ENCODE measurements at regions not wholly inside any gene's neighbourhood (a gene's known extent, or its start where the extent isn't known, plus 50 kb on each side); places are given as distances from the start of the nearest gene placed in this dataset.

DNA sequence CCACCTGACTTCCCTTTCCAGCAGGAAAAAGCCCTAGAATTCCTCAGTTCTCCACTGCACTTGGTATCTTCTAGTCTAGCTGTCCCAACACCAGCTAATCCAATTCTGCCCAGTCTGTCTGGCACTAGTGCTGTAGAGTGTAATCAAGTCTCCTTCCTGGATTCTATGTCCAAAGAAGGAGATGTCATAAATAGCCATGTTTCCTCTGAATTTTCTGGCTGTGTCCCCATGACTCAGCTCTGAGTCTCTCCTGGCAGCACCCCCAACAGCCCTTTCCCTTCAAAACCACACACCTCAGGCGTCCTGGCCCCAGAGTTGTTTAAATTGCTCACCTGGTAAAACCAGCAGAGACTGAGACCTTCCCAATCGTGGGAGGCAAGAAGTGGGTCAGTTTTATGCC, 197.2 kb downstream of the GRXCR1 start:
- Histone ChIP-seq H3K9ac (no peak overlapping the region), H3K4me1 (no peaks in the 10 kb centered on the region), H3K4me3 (no peak overlapping the region)

DNA sequence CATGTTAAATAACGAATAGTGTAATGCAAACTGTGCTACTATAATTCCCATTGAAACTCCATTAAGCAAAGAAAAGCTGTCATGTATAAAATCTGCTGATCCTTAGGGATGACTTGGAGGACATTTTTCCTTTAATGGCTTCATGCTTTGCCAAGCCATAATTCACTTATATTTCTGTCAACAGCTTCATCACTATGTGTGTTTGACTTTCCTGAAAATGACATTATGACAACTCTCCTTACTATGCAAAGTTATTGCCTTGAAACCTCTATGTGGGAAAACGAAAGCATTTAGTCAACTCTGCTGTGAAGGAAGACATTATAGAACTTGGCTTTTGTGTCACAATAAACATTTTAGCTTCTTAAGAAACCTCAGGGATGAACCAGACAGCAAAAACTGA, 210.5 kb downstream of the GRXCR1 start:
- no peaks in the 10 kb centered on the region for H3K4me1 ChIP-seq
- H4K20me1 ChIP-seq, result no peaks in the 10 kb centered on the region
- no peaks in the 10 kb centered on the region for H3K9me3 ChIP-seq (replicated peaks in 1 of 11)
- H3K36me3 ChIP-seq, result no peaks in the 10 kb centered on the region
- H3K27ac ChIP-seq, result no peak overlapping the region
- H3K4me3 ChIP-seq, result no peak overlapping the region
- H3K9ac ChIP-seq, result no peak overlapping the region
- TF ChIP-seq Cebpa-rat (IDR thresholded peaks at IDR 0.05), result no peak
- H3K4me2 ChIP-seq, result no peak overlapping the region
- H3K27me3 ChIP-seq, result no peaks in the 10 kb centered on the region

More for the DNA sequence above, 197.2 kb downstream of the GRXCR1 start:
- no peaks in the 10 kb centered on the region for H4K20me1 ChIP-seq
- no peak overlapping the region for H3K27ac ChIP-seq
- H3K4me2 ChIP-seq, result no peak overlapping the region
- H3K36me3 ChIP-seq, result no peaks in the 10 kb centered on the region
- H3K27me3 ChIP-seq, result no peaks in the 10 kb centered on the region
- TF ChIP-seq Cebpa-rat (IDR thresholded peaks at IDR 0.05), result no peak
- H3K9me3 ChIP-seq (replicated peaks in 1 of 11), result 0 out of 22 replicates have a peak, but pooled peaks cover 0 to 4% (median 0%) of the 10 kb centered on the region in 11 experiments

DNA sequence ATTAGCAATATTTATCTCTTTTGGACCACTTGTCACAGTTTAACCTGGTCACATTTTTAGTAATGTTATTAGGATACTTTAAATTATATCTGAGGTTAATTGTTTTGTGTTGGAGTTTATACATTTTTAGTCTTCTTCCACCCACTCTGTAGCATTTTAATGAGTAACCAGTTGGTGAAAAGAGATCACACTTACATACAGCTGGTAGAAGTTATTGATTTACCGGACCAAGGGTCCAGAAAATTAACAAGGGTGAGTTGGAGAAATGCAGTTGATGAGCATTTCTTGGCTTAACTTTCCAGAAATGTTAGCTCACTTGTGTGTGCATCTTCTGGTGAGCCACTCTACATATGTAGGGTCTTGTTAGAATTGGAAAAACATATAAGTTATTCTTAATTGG, 219.6 kb downstream of the GRXCR1 start:
- no peaks in the 10 kb centered on the region for H4K20me1 ChIP-seq
- no peaks in the 10 kb centered on the region for H3K27me3 ChIP-seq
- H3K9ac ChIP-seq, result no peak overlapping the region
- no peaks in the 10 kb centered on the region for H3K9me3 ChIP-seq (replicated peaks in 1 of 11)
- H3K4me2 ChIP-seq, result no peak overlapping the region
- no peaks in the 10 kb centered on the region for H3K36me3 ChIP-seq
- H3K4me3 ChIP-seq, result no peak overlapping the region
- no peaks in the 10 kb centered on the region for H3K4me1 ChIP-seq
- TF ChIP-seq Cebpa-rat (IDR thresholded peaks at IDR 0.05), result no peak
- no peak overlapping the region for H3K27ac ChIP-seq

DNA sequence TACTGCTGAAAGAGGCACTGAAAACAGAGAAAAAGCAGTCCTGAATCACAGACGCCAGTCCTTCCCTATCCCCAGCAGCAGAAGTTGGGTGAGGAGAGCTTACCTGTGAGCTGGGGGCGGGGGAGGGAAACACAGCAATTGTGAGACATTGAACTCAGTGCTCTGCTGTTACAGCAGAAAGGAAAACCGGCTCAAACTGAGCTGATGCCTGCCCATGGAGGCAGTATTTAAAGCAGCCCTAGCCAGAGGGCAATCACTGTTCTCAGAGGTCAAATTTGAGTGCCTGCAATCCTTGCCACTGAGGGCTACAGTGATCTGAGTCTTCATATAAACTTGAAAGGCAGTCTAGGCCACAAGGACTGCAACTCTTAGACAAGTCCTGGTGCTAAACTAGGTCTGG, 220.7 kb downstream of the GRXCR1 start:
- Histone ChIP-seq H3K4me2 (no peak overlapping the region), H3K36me3 (no peaks in the 10 kb centered on the region)

DNA sequence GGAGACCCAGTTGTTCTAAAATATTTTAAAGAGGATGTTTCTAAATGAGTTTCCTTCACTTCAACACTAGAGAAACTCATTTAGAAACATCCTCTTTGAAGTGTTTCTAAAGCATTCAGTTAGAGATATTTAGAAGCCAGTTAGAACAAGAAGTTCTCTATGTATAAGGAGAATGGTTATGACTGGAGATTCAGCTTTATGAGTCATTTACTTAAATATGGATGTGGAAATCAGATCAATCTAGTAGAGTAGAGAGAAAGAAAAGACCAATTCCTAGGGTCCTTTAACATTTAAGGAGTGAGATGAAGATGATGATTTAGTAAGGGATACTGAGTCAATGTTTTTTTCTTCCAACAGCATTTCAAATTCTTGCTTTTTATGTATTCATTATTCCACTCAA, 234.1 kb downstream of the GRXCR1 start:
- Histone ChIP-seq H3K27me3 (no peaks in the 10 kb centered on the region), H3K4me1 (no peaks in the 10 kb centered on the region), H4K20me1 (no peaks in the 10 kb centered on the region), H3K9ac (no peak overlapping the region), H3K4me3 (no peak overlapping the region), H3K9me3 (replicated peaks in 1 of 11) (no peaks in the 10 kb centered on the region), H3K36me3 (no peaks in the 10 kb centered on the region), H3K4me2 (no peak overlapping the region), H3K27ac (no peak overlapping the region)
- no peak for TF ChIP-seq Cebpa-rat (IDR thresholded peaks at IDR 0.05)

More for the DNA sequence above, 220.7 kb downstream of the GRXCR1 start:
- Histone ChIP-seq H3K4me3 (no peak overlapping the region), H3K9ac (no peak overlapping the region), H3K27ac (no peak overlapping the region), H3K4me1 (no peaks in the 10 kb centered on the region), H3K9me3 (replicated peaks in 1 of 11) (no peaks in the 10 kb centered on the region), H3K27me3 (no peaks in the 10 kb centered on the region), H4K20me1 (no peaks in the 10 kb centered on the region)
- no peak for TF ChIP-seq Cebpa-rat (IDR thresholded peaks at IDR 0.05)

DNA sequence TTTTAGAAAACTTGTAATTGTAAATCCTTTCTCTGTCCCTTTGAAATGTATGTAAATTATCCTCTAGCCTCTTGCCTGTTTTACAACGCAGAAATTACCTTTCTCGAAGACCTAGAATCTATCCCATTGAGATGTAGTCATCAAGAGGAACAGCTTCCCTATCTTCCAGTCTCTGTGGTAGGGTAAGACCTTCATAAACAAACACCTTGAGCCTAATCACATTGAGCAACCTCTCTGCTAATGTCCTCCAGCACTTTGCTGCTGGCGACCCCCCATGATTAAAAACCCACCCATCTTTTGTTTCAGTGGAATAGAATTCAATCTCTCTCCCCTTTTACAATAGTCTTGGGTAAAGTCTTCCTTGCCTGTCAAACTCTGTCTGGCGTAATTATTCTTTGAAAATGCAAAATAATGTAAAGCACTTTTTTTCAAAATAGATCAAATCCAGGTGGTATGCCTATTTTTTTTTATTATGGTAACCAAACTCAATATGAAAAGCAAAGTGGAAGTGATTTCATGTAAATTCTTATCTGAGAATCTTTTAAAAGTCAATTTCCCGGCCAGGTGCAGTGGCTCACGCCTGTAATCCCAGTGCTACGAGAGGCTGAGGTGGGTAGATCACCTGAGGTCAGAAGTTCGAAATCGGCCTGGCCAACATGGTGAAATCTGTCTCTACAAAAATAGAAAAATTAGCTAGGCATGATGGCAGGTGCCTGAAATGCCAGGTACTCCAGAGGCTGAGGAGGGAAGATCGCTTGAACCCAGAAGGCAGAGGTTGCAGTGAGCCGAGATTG, 237.9 kb downstream of the GRXCR1 start:
- H3K27ac ChIP-seq, result no peak overlapping the region
- no peak overlapping the region for H3K9ac ChIP-seq
- H4K20me1 ChIP-seq, result no peaks in the 10 kb centered on the region
- no peak for TF ChIP-seq Cebpa-rat (IDR thresholded peaks at IDR 0.05)
- H3K9me3 ChIP-seq (replicated peaks in 1 of 11), result no peaks in the 10 kb centered on the region
- no peaks in the 10 kb centered on the region for H3K27me3 ChIP-seq
- H3K4me1 ChIP-seq, result no peaks in the 10 kb centered on the region
- no peak overlapping the region for H3K4me2 ChIP-seq
- no peaks in the 10 kb centered on the region for H3K36me3 ChIP-seq
- no peak overlapping the region for H3K4me3 ChIP-seq

DNA sequence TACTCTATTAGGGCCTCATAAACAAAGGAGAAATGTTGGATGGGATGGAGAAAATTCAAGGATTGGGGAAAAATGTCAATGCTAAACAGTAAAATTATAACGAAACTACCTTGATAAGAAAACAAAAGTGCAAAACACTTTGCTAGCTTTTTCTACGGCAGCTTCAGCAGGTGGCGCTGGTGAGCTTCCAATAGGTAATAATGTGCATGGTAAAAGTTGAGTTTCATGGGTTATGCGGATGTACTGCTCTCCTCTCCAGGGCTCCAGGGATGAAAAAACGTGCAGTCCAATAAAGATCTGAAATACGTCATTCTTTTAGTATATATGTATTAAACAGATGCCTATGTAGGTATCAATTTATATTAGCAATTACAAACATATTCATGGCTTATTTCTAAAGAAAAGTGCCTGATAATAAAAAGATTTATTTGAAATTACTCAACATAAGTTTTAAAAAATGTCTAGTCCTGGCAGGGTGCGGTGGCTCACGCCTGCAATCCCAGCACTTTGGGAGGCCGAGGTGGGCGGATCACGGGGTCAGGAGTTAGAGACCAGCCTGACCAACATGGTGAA, 239.6 kb downstream of the GRXCR1 start:
- Histone ChIP-seq H3K27me3 (no peaks in the 10 kb centered on the region), H3K9ac (no peak overlapping the region), H3K36me3 (no peaks in the 10 kb centered on the region), H3K4me1 (no peaks in the 10 kb centered on the region), H3K4me2 (no peak overlapping the region), H4K20me1 (no peaks in the 10 kb centered on the region), H3K4me3 (no peak overlapping the region), H3K27ac (no peak overlapping the region), H3K9me3 (replicated peaks in 1 of 11) (no peaks in the 10 kb centered on the region)
- TF ChIP-seq Cebpa-rat (IDR thresholded peaks at IDR 0.05), result no peak

DNA sequence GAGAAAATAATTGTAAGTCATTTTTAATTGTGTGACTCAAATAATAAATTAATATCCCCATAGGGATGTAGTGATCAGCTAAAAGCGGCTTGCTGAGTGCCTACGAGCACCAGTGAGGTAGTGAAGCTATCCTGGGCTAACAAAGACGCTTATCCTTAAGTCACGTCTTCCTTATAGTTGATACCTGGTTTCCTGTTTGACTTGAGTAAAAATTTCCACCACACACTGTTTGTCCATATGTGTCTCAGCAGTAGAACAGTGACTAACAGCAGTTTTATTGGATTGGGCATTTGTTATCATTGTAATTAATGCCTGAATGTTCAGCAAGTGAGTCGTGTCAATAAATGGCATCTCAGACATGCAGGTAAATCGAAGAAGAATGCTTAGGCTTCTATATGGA, 241.1 kb downstream of the GRXCR1 start:
- H3K4me1 ChIP-seq, result no peaks in the 10 kb centered on the region
- H3K4me3 ChIP-seq, result no peak overlapping the region
- H3K27ac ChIP-seq, result no peak overlapping the region
- TF ChIP-seq Cebpa-rat (IDR thresholded peaks at IDR 0.05), result no peak
- H3K9ac ChIP-seq, result no peak overlapping the region
- no peak overlapping the region for H3K4me2 ChIP-seq
- no peaks in the 10 kb centered on the region for H3K36me3 ChIP-seq
- no peaks in the 10 kb centered on the region for H4K20me1 ChIP-seq
- no peaks in the 10 kb centered on the region for H3K27me3 ChIP-seq
- peaks cover 0 to 5% (median 0%) of the 10 kb centered on the region in 11 experiments; a peak in 1 of 22 replicates for H3K9me3 ChIP-seq (replicated peaks in 1 of 11)

DNA sequence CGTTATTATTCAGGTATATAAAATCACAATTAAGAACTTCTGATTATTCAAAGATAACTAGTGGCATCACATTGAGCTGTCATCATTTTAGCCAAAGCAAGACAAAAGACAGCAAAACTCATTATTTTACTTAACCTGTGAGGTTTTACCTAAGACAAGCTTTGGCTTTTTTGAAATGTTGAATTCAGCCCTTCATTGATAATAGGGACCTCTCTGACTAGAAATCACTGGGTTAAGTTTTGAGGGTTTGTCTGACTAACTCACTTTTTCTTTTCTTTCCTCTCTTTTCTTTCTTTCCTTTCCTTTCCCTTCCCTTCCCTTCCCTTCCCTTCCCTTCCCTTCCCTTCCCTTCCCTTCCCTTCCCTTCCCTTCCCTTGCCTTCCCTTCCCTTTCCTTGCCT, 244.2 kb downstream of the GRXCR1 start:
- no peak overlapping the region for H3K27ac ChIP-seq
- no peak for TF ChIP-seq Cebpa-rat (IDR thresholded peaks at IDR 0.05)
- H3K4me3 ChIP-seq, result no peak overlapping the region
- H3K9ac ChIP-seq, result no peak overlapping the region
- no peak overlapping the region for H3K4me2 ChIP-seq
- H3K9me3 ChIP-seq (replicated peaks in 1 of 11), result peaks cover 0 to 9% (median 0%) of the 10 kb centered on the region in 11 experiments; a peak in 1 of 22 replicates
- no peaks in the 10 kb centered on the region for H4K20me1 ChIP-seq
- no peaks in the 10 kb centered on the region for H3K4me1 ChIP-seq
- H3K27me3 ChIP-seq, result no peaks in the 10 kb centered on the region
- no peaks in the 10 kb centered on the region for H3K36me3 ChIP-seq

DNA sequence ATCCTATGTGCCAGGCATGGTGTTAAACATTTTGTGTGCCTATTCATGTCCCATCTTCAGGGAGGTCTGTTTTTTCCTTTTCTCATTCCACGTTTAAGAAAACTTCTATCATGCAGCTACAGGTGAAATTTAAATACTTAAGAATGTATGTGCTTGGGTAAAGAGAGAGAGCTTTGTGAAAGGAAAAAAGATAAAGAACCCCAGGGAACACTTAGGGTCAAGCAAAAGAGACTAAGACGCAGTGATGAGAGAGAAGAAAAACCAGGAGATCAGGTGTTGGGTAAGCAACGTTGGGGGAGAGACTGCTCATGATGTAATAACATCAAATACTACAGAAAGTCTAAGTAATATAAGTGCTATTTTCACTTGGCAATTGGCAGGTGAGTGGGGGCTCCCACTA, 253.7 kb downstream of the GRXCR1 start:
- Histone ChIP-seq H3K9ac (no peak overlapping the region), H3K36me3 (no peaks in the 10 kb centered on the region), H4K20me1 (no peaks in the 10 kb centered on the region), H3K4me2 (no peak overlapping the region), H3K27ac (no peak overlapping the region), H3K9me3 (replicated peaks in 1 of 11) (no peaks in the 10 kb centered on the region), H3K4me3 (no peak overlapping the region), H3K27me3 (no peaks in the 10 kb centered on the region), H3K4me1 (no peaks in the 10 kb centered on the region)
- TF ChIP-seq Cebpa-rat (IDR thresholded peaks at IDR 0.05), result no peak

Measured in BLaER1 treated with 17β-estradiol and CSF1 and Interleukin-3, amounts not matched to agents 10 nM and 100 nM (cell line).